ENCODE measurements at regions not wholly inside any gene's neighbourhood (a gene's known extent, or its start where the extent isn't known, plus 50 kb on each side); places are given as distances from the start of the nearest gene placed in this dataset.

DNA sequence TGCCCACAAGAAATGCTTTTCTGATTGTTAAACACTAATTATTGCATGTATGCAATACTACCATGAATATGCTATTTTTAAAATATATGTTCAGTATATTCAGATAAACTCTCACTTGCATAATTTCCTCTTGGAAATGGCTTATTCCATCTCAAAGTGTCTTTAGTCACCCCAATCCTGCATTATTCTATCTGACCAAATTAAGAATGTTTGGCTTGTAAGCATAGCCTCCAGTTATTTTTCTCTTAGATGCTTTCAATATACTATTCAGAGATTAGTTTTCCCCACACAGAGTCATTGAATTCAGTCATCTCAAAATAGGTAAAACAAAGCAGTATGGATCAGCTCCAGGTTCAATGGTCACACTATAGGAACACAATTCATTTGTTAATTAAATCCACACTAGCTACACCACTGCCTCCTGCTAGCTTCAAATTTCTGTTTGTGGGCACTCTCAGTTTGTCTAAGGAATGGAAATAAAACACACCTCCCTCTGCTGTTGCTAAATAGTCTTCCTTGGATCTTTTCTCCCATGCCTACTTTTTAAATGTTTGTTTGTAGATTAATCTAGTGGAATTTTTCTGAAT, 134.6 kb upstream of the TBCA start:
- TF ChIP-seq, protein P1, sequence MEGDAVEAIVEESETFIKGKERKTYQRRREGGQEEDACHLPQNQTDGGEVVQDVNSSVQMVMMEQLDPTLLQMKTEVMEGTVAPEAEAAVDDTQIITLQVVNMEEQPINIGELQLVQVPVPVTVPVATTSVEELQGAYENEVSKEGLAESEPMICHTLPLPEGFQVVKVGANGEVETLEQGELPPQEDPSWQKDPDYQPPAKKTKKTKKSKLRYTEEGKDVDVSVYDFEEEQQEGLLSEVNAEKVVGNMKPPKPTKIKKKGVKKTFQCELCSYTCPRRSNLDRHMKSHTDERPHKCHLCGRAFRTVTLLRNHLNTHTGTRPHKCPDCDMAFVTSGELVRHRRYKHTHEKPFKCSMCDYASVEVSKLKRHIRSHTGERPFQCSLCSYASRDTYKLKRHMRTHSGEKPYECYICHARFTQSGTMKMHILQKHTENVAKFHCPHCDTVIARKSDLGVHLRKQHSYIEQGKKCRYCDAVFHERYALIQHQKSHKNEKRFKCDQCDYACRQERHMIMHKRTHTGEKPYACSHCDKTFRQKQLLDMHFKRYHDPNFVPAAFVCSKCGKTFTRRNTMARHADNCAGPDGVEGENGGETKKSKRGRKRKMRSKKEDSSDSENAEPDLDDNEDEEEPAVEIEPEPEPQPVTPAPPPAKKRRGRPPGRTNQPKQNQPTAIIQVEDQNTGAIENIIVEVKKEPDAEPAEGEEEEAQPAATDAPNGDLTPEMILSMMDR (conservative IDR thresholded peaks at IDR 0.05; ENCODE audit: low read length) = no peak
- no peak for TF ChIP-seq EZH2phosphoT487 (IDR thresholded peaks at IDR 0.05; ENCODE audit: borderline replicate concordance, low read depth, low read length)

Measured in OCI-LY7 (cell line).